GM20000 (cell line): ENCODE measurements at regions not wholly inside any gene's neighbourhood (a gene's known extent, or its start where the extent isn't known, plus 50 kb on each side); places are given as distances from the start of the nearest gene placed in this dataset.

Source experiments
- DNase-seq: peaks from one replicate; pipeline ENCODE4 v3.0.0; 2012; ENCODE audit warnings: low spot score
- TF ChIP-seq, protein P1 (sequence below): IDR thresholded peaks from 2 replicates; pipeline ENCODE4 v1.5.1; 2012; ENCODE audit warnings: mild to moderate bottlenecking, control low read depth; ENCODE audit errors: extremely low read depth, missing control alignments

DNA sequence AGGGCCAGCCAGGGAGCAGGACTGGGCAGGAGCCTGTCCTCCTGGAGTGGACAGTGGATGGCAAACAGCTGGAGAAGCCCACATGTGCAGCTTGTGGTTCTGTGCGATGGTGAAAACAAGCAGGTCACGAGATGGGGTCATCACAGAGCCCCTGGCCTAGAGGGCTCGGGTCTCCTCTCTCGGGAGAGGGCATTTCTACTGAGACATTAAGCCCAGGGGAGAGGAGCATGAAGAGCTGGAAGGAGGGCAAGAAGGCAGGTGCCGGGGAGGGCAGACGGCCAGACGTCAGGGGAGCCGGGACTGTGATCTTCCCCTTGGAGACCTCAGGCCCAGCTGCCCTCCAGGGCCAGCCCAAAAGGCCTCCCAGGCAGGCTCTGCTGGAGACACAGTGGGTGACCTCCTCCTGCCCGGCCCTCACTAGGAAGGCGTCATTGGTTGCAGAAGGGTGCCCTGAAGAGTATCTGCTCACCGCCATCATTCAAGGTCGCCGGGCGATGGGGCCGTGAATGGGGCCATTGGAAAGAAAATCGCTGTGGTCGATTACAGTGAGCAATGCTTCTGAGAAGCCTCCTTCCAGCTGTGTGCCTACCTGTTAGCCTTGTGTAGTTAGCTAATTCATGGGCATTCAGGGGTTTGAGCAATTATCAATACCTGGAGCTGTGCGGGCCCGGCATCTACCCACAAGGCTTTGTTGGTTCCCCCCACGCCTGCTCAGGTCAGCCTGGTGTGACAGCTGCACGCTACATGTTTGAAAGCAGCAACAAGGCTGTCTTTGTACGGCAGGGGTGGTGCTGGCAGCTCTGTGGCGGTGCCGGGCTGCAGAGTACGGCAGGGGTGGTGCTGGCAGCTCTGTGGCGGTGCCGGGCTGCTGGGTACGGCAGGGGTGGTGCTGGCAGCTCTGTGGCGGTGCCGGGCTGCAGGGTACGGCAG lies 72.3 kb upstream of the ACTRT2 start:
- TF ChIP-seq, protein P1, sequence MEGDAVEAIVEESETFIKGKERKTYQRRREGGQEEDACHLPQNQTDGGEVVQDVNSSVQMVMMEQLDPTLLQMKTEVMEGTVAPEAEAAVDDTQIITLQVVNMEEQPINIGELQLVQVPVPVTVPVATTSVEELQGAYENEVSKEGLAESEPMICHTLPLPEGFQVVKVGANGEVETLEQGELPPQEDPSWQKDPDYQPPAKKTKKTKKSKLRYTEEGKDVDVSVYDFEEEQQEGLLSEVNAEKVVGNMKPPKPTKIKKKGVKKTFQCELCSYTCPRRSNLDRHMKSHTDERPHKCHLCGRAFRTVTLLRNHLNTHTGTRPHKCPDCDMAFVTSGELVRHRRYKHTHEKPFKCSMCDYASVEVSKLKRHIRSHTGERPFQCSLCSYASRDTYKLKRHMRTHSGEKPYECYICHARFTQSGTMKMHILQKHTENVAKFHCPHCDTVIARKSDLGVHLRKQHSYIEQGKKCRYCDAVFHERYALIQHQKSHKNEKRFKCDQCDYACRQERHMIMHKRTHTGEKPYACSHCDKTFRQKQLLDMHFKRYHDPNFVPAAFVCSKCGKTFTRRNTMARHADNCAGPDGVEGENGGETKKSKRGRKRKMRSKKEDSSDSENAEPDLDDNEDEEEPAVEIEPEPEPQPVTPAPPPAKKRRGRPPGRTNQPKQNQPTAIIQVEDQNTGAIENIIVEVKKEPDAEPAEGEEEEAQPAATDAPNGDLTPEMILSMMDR, result no peak
- no peak for DNase-seq

DNA sequence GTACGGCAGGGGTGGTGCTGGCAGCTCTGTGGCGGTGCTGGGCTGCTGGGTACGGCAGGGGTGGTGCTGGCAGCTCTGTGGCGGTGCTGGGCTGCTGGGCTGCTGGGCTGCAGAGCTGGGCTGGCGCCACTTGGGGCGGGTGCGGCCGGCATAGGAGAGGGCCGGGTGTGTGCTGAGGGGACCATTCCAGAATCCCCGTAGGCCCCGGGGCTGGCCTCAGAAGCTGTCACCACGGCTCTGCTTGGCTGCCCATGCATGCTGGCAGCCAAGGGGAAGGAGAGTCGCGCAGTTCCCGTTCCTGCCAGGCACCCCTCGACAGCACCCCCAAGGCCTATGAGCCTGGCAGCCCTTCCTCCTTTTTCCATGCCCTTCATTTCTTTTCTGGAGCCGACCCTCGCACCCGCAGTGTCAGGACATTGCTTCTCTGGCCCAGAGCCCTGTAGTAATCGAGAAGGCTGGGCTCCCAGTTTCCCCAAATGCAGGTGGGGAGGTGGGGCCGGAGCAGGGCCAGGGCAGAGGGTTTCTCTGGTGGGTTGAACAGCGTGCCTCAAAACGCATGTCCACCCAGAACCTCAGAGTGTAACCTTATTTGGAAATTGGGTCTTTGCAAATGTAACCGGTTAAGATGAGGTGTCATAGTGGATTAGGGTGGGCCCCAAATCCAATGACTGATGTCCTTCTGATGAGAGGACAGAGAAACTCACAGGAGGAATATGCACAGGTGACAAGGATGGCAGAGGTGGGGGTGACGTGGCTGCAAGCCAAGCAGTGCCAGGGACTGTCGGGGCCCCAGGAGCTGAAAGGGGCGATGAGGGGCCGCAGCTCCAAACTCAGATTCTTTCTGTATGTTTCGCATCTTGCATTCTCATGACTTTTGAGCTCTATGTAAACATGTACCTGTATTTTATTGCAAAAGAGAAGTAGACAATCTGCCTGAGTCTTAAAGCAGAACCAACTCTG lies 71.0 kb upstream of the ACTRT2 start:
- TF ChIP-seq, protein P1, result no peak
- no peak for DNase-seq

DNA sequence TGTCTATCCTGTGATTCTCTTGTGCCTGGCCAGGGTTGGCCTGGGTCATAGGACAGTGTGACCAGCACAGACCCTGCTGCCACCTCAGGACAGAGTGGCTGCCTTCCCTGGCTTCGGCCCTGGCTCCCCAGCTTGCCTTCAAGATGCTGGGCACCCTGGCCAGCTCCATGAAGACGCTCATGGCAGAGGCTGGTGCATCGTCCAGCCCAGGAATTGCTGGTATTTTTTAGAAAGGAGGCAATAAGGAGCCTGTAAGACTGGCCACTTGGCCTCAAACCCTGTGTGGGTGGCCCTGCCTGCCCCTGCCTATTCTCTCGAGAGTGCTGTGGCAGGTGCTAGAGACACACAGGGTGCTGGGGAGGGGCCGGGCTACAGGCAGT lies 70.4 kb upstream of the ACTRT2 start:
- TF ChIP-seq, protein P1, result no peak
- DNase-seq, result no peak

DNA sequence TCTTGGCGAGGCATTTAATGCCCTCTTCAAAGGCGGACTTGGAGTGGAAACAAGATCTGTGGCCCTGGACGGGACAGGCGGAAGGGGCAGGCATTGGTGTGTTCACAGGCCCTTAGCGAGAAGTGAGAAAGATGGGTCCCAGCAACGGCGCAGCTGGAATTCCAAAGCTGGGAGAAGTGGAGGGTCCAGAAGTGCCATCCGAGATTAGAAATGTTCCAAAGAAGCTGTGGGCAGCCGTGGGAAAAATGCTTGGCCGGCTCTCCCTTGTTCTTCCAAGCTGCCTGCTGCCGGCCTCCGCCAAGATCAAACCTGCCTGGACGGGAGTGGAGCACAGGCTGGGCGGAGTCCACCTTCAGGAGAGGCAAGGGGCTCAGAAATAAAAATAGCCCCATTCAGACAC lies 69.4 kb upstream of the ACTRT2 start:
- TF ChIP-seq, protein P1, result no peak

DNA sequence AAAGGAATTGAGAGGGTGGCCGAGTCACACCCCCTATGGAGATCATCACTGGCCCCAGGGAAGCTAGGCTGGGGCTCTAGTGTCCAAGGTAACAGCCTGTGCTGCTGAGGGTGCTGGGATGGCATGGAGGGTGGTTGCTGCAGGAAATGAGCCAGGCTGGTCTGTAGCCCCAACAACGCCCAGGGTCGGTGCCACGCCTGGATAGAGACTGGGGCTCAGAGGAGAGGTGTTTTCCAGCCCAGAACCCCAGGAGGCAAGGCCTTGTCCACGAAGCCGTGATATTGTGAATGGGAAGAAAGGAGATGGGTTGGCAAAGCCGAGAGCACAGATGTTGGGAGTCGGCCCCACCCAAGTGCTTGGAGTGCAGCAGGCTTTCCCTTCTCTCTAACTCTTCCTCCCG lies 68.9 kb upstream of the ACTRT2 start:
- TF ChIP-seq, protein P1, result no peak
- no peak for DNase-seq

More for the DNA sequence above, 69.4 kb upstream of the ACTRT2 start:
- DNase-seq, result no peak

DNA sequence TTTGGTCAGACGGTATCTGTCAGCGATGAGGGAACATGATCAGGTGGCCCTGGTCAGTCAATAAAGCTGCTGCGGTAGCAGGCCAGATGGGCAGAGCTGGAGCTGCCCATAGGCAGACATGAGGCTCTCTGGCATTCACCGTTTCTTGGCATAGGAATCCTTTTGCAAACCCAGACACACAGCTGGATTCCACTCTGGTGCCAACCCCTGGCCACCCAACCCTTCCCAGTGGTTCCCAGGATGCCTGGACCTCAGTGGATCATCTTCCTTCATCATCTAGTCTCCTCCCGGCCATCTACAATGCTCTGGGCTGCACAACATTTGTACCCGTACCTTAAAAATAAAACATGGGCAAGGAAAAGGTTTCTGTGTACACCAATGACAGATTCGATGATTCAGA lies 68.3 kb upstream of the ACTRT2 start:
- TF ChIP-seq, protein P1, result no peak
- DNase-seq, result no peak

DNA sequence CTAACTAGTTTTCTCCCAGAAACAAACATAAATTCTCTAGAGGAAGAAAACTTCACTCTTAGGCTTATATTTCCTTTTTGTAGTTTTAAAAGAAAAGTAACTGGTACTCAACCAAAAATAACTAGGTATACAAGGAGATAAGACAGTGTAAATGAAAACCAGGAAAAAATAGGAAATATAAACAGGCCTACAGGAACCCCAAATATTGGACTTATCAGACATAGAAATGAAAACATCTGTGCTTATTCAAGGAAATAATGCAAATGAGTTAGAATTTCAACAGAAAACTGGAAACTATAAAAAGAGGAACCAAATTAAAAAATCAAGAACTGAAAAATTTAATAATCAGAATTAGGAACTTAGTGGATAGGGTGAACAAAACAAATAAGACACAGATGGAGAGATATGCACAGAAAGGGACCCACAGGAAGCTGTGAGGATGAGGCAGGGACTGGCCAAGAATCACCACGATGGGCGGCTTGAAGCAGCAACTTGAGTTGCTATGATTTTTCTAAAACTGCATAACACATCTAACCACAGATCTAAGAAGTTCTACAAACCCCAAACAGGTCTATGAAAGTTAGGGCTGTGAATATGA lies 67.5 kb upstream of the ACTRT2 start:
- TF ChIP-seq, protein P1, result no peak
- no peak for DNase-seq
